Neural cell (in vitro differentiated cells): ENCODE measurements at regions not wholly inside any gene's neighbourhood (a gene's known extent, or its start where the extent isn't known, plus 50 kb on each side); places are given as distances from the start of the nearest gene placed in this dataset.

Source experiments
- EP300 ChIP-seq: fragments of 450-650 bp; conservative IDR thresholded peaks from 2 replicates; pipeline ENCODE4 v1.6.1; 2014; ENCODE audit warnings: antibody characterized with exemption, mild to moderate bottlenecking, moderate library complexity; ENCODE audit not compliant: poor library complexity, severe bottlenecking
- POLR2AphosphoS5 ChIP-seq: IDR thresholded peaks from 2 replicates; pipeline ENCODE4 v1.6.1; 2012
- RAD21 ChIP-seq: fragments of 450-650 bp; conservative IDR thresholded peaks from 2 replicates; pipeline ENCODE4 v1.6.1; 2014; ENCODE audit warnings: antibody characterized with exemption, mild to moderate bottlenecking, moderate library complexity
- SMC3 ChIP-seq: fragments of 450-650 bp; conservative IDR thresholded peaks from 2 replicates; pipeline ENCODE4 v1.6.1; 2014; ENCODE audit warnings: antibody characterized with exemption, mild to moderate bottlenecking, moderate library complexity; ENCODE audit not compliant: poor library complexity
- TF ChIP-seq, protein P1 (sequence below): IDR thresholded peaks from 2 replicates; pipeline ENCODE4 v1.6.1; 2012; ENCODE audit warnings: borderline replicate concordance
- TF ChIP-seq, protein P2 (sequence below): fragments of 450-650 bp; IDR thresholded peaks from 2 replicates; pipeline ENCODE4 v1.5.1; 2014; ENCODE audit warnings: antibody characterized with exemption, mild to moderate bottlenecking, moderate library complexity; ENCODE audit not compliant: poor library complexity, severe bottlenecking

DNA sequence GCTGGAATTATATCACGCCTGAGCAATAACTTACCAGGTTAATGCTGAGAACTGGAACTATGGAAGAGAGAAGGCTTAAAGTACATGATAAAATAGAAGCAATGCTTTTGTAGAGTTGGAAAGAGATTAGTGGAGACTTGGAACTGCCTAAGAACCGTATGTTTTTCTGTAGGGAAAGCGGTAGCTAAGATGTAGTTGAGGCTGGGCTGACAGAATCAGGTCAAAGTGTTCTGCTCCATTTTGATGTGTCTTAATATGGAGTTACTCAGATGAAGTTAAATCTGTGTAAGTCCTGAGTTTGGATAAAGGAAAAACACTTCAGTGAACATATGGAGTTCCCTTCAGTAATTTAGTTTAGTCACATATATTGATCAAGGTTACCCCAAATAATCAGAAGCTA is 860.9 kb upstream of the CXADR start:
- TF ChIP-seq, protein P1, sequence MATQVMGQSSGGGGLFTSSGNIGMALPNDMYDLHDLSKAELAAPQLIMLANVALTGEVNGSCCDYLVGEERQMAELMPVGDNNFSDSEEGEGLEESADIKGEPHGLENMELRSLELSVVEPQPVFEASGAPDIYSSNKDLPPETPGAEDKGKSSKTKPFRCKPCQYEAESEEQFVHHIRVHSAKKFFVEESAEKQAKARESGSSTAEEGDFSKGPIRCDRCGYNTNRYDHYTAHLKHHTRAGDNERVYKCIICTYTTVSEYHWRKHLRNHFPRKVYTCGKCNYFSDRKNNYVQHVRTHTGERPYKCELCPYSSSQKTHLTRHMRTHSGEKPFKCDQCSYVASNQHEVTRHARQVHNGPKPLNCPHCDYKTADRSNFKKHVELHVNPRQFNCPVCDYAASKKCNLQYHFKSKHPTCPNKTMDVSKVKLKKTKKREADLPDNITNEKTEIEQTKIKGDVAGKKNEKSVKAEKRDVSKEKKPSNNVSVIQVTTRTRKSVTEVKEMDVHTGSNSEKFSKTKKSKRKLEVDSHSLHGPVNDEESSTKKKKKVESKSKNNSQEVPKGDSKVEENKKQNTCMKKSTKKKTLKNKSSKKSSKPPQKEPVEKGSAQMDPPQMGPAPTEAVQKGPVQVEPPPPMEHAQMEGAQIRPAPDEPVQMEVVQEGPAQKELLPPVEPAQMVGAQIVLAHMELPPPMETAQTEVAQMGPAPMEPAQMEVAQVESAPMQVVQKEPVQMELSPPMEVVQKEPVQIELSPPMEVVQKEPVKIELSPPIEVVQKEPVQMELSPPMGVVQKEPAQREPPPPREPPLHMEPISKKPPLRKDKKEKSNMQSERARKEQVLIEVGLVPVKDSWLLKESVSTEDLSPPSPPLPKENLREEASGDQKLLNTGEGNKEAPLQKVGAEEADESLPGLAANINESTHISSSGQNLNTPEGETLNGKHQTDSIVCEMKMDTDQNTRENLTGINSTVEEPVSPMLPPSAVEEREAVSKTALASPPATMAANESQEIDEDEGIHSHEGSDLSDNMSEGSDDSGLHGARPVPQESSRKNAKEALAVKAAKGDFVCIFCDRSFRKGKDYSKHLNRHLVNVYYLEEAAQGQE, result no peak
- TF ChIP-seq, protein P2, sequence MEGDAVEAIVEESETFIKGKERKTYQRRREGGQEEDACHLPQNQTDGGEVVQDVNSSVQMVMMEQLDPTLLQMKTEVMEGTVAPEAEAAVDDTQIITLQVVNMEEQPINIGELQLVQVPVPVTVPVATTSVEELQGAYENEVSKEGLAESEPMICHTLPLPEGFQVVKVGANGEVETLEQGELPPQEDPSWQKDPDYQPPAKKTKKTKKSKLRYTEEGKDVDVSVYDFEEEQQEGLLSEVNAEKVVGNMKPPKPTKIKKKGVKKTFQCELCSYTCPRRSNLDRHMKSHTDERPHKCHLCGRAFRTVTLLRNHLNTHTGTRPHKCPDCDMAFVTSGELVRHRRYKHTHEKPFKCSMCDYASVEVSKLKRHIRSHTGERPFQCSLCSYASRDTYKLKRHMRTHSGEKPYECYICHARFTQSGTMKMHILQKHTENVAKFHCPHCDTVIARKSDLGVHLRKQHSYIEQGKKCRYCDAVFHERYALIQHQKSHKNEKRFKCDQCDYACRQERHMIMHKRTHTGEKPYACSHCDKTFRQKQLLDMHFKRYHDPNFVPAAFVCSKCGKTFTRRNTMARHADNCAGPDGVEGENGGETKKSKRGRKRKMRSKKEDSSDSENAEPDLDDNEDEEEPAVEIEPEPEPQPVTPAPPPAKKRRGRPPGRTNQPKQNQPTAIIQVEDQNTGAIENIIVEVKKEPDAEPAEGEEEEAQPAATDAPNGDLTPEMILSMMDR, result no peak
- TF ChIP-seq RAD21 (no peak), SMC3 (no peak), EP300 (no peak), POLR2AphosphoS5 (no peak)
